C4-2B (cell line): ENCODE measurements at regions not wholly inside any gene's neighbourhood (a gene's known extent, or its start where the extent isn't known, plus 50 kb on each side); places are given as distances from the start of the nearest gene placed in this dataset.
"Not testable (repeated sequence)": the region's sequence is repeated elsewhere in the genome, so short reads cannot be mapped to it uniquely, and the experiment has no call there.

ENCODE experiments used
- H3K27ac ChIP-seq: fragments of 450-650 bp; 2 replicates; pipeline ENCODE4 v1.5.1; 2017
- CTCF ChIP-seq: fragments of 450-650 bp; conservative IDR thresholded peaks from 2 replicates; pipeline ENCODE4 v1.5.1; 2017; ENCODE audit warnings: mild to moderate bottlenecking
- ZFX ChIP-seq: fragments of 450-650 bp; IDR thresholded peaks from 2 replicates; pipeline ENCODE4 v1.6.1; 2017

GRCh38 chr18:56291294-56291693 lies 347.1 kb downstream of the TXNL1 start:
- TF ChIP-seq ZFX (no peak), CTCF (no peak)
- no peak overlapping the region for H3K27ac ChIP-seq

- TF ChIP-seq CTCF (no peak), ZFX (no peak)
- no peak overlapping the region for H3K27ac ChIP-seq
Observed at GRCh38 chr18:56289381-56289780, 349.0 kb downstream of the TXNL1 start.

DNA sequence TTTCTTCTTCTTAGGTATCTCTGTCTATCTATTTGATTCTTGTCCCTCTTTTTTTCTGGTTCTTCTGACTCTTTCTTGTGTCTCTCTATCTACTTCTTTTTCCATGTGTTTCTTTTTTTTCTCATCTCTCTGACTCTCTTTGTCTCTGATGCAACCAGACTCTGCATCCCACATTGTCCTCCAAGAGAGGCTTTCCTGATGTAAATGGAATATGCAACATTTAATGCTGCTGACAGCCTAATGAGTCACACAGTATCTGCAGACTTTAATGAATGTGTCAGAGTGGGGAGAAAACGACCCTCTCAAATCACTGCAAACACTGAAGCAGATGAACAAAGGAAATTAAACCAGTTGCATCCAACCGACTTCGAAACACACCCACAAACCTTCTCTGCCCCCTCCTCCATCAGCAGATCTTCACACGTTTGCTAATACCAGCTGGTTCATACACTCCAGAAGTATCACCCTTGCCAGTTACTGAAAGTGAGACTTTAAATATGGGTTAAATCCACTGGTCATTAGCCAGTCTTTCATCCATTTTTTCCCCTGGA lies 351.5 kb downstream of the TXNL1 start:
- TF ChIP-seq CTCF (no peak), ZFX (no peak)
- H3K27ac ChIP-seq, result no peak overlapping the region

- TF ChIP-seq CTCF, result no peak
- TF ChIP-seq ZFX, result no peak
- H3K27ac ChIP-seq, result no peak overlapping the region
Observed at GRCh38 chr18:56285387-56286065, 352.9 kb downstream of the TXNL1 start.

- no peak overlapping the region for H3K27ac ChIP-seq
- TF ChIP-seq CTCF (no peak), ZFX (no peak)
Observed at GRCh38 chr18:56284319-56284718, 354.1 kb downstream of the TXNL1 start.

DNA sequence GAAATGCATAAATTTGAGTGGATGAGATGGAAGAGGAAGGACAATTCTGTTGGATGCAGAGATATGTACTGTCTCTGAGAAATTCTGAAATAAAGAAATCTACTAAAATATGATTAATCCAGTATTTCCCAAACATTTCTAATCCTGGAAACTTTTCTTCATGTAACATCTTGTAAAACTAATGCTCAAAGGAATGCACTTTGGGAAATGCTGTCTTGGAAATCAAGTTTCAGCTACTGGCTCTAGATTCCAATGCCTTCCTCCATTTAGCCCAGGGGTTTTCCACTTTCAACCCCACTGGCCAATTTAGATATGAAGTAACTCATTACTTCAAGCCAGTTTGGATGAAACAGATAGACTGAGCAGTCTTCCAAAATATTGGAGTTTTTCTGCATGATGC lies 355.1 kb downstream of the TXNL1 start:
- no peak for TF ChIP-seq ZFX
- no peak for TF ChIP-seq CTCF
- no peak overlapping the region for H3K27ac ChIP-seq

GRCh38 chr18:56282234-56283104 lies 355.9 kb downstream of the TXNL1 start:
- TF ChIP-seq ZFX, result no peak
- H3K27ac ChIP-seq, result no peak overlapping the region

GRCh38 chr18:56279816-56280215 lies 358.6 kb downstream of the TXNL1 start:
- not testable (repeated sequence) for H3K27ac ChIP-seq
